GM19043 (cell line): ENCODE measurements at regions not wholly inside any gene's neighbourhood (a gene's known extent, or its start where the extent isn't known, plus 50 kb on each side); places are given as distances from the start of the nearest gene placed in this dataset.
A peak's percentile ranks its signal among the peaks of the same experiment; 100 is the strongest.
"Not testable (repeated sequence)": the region's sequence is repeated elsewhere in the genome, so short reads cannot be mapped to it uniquely, and the experiment has no call there.

ENCODE experiments used
- ATAC-seq: cut with Tn5 transposase; IDR thresholded peaks from one replicate; pipeline ENCODE4 v1.9.1; 2021; ENCODE audit warnings: low read depth; ENCODE audit not compliant: unreplicated experiment

- ATAC-seq, result no peak
Observed at GRCh38 chr10:3661271-3661670, 123.7 kb downstream of the KLF6 start.

GRCh38 chr10:3660753-3661152, 124.3 kb downstream of the KLF6 start:
- ATAC-seq, result no peak

GRCh38 chr10:3659203-3659917, 125.6 kb downstream of the KLF6 start:
- no peak for ATAC-seq

- ATAC-seq, result no peak
Observed at GRCh38 chr10:3658766-3659165, 126.2 kb downstream of the KLF6 start.

- no peak for ATAC-seq
Observed at GRCh38 chr10:3656214-3656613, 128.8 kb downstream of the KLF6 start.

- no peak for ATAC-seq
Observed at GRCh38 chr10:3655528-3655927, 129.5 kb downstream of the KLF6 start.

- ATAC-seq, result no peak
Observed at GRCh38 chr10:3654980-3655379, 130.0 kb downstream of the KLF6 start.

GRCh38 chr10:3654496-3654895, 130.5 kb downstream of the KLF6 start:
- no peak for ATAC-seq

- not testable (repeated sequence) for ATAC-seq
Observed at GRCh38 chr10:3653303-3653702, 131.7 kb downstream of the KLF6 start.

- no peak for ATAC-seq
Observed at GRCh38 chr10:3652886-3653285, 132.1 kb downstream of the KLF6 start.

GRCh38 chr10:3651969-3652653, 132.9 kb downstream of the KLF6 start:
- ATAC-seq, result no peak

- ATAC-seq, result no peak
Observed at GRCh38 chr10:3648576-3648975, 136.4 kb downstream of the KLF6 start.

- no peak for ATAC-seq
Observed at GRCh38 chr10:3648170-3648569, 136.8 kb downstream of the KLF6 start.

- ATAC-seq, result peak; percentile 68
Observed at GRCh38 chr10:3647074-3647473, 137.9 kb downstream of the KLF6 start.

- no peak for ATAC-seq
Observed at GRCh38 chr10:3645406-3645805, 139.6 kb downstream of the KLF6 start.

GRCh38 chr10:3640816-3641215, 144.2 kb downstream of the KLF6 start:
- no peak for ATAC-seq

- ATAC-seq, result no peak
Observed at GRCh38 chr10:3639546-3639945, 145.5 kb downstream of the KLF6 start.

GRCh38 chr10:3636356-3637181, 148.4 kb downstream of the KLF6 start:
- no peak for ATAC-seq

- no peak for ATAC-seq
Observed at GRCh38 chr10:3635697-3636096, 149.3 kb downstream of the KLF6 start.

GRCh38 chr10:3635211-3635671, 149.8 kb downstream of the KLF6 start:
- ATAC-seq, result no peak

- ATAC-seq, result not testable (repeated sequence)
Observed at GRCh38 chr10:3634646-3635045, 150.4 kb downstream of the KLF6 start.
